ENCODE measurements at regions not wholly inside any gene's neighbourhood (a gene's known extent, or its start where the extent isn't known, plus 50 kb on each side); places are given as distances from the start of the nearest gene placed in this dataset.

DNA sequence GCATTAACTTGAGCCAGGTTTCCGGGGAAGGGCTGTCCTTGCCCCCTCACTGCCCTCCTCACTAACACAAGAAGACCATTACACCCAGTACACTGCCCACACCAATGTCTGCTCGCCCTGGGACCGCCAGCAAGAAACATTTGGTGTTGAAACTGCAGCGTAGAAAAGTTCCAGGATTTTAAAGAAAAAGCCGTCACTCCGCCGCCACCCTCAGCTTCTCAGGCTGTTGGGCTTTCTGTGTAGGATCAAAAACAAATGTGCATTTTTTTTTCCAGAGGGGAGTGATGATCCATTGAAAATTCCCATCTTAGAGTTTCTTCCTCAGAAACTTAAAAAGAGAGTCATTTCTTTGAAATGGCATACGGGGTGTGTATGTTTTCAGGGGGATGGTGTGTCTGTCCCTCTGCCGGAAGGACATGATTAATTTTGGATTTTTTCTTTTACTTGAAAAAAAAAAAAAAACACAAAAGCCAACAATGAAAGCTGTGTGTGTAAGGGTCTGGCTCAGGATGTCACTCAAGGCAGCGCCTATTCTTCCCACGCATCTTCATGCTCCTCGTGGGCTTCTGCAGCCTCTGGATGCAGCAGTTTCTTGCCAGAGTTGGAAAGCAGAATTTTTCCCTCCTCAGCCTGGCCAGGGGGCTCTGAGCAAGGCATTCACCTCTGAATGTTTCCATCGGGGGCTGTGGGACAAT, 184.9 kb downstream of the GLI2 start:
- DNase-seq, result no peak
- Histone ChIP-seq H3K27ac (peak overlapping the region in 1 of 5 donors; percentile 17), H3K36me3 (replicated peaks in 1 of 2) (no peaks in the 10 kb centered on the region), H3K4me1 (replicated peaks in 1 of 2) (peaks cover 0 to 6% of the 10 kb centered on the region in 2 donors), H3K27me3 (no peaks in the 10 kb centered on the region), H3K9me3 (replicated peaks in 1 of 3) (no peaks in the 10 kb centered on the region), H3K4me3 (no peak overlapping the region)
- intact Hi-C loops (cut with DNase I), result no loop called here
- TF ChIP-seq, protein P1, sequence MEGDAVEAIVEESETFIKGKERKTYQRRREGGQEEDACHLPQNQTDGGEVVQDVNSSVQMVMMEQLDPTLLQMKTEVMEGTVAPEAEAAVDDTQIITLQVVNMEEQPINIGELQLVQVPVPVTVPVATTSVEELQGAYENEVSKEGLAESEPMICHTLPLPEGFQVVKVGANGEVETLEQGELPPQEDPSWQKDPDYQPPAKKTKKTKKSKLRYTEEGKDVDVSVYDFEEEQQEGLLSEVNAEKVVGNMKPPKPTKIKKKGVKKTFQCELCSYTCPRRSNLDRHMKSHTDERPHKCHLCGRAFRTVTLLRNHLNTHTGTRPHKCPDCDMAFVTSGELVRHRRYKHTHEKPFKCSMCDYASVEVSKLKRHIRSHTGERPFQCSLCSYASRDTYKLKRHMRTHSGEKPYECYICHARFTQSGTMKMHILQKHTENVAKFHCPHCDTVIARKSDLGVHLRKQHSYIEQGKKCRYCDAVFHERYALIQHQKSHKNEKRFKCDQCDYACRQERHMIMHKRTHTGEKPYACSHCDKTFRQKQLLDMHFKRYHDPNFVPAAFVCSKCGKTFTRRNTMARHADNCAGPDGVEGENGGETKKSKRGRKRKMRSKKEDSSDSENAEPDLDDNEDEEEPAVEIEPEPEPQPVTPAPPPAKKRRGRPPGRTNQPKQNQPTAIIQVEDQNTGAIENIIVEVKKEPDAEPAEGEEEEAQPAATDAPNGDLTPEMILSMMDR (IDR thresholded peaks at IDR 0.05), result no peak
- TF ChIP-seq POLR2A (IDR thresholded peaks at IDR 0.05), result no peak
- WGBS, 4 donors, result 83 to 92% (median 87%) methylated on average over 13 of the region's 13 CpGs

GRCh38 chr2:120921457-120921856, 185.8 kb downstream of the GLI2 start:
- DNase-seq, result no peak
- TF ChIP-seq POLR2A (IDR thresholded peaks at IDR 0.05), result no peak
- TF ChIP-seq, protein P1 (IDR thresholded peaks at IDR 0.05), result no peak
- no peak overlapping the region for H3K4me3 ChIP-seq
- H3K4me1 ChIP-seq (replicated peaks in 1 of 2), result no peaks in the 10 kb centered on the region
- intact Hi-C loops (cut with DNase I), result no loop called here
- H3K36me3 ChIP-seq (replicated peaks in 1 of 2), result no peaks in the 10 kb centered on the region
- H3K27me3 ChIP-seq, result no peaks in the 10 kb centered on the region
- no peak overlapping the region for H3K27ac ChIP-seq
- WGBS, 4 donors, result 94 to 100% (median 98%) methylated on average over 2 to 3 of the region's 3 CpGs
- no peaks in the 10 kb centered on the region for H3K9me3 ChIP-seq (replicated peaks in 1 of 3)

GRCh38 chr2:120922571-120923332, 187.1 kb downstream of the GLI2 start:
- Histone ChIP-seq H3K9me3 (replicated peaks in 1 of 3) (no peaks in the 10 kb centered on the region), H3K36me3 (replicated peaks in 1 of 2) (no peaks in the 10 kb centered on the region), H3K4me3 (no peak overlapping the region), H3K27ac (no peak overlapping the region), H3K4me1 (replicated peaks in 1 of 2) (no peaks in the 10 kb centered on the region), H3K27me3 (no peaks in the 10 kb centered on the region)
- intact Hi-C loops (cut with DNase I), result no loop called here
- no peak for DNase-seq
- TF ChIP-seq POLR2A (IDR thresholded peaks at IDR 0.05), result no peak
- TF ChIP-seq, protein P1 (IDR thresholded peaks at IDR 0.05), result no peak
- 93 to 100% (median 94%) methylated on average over 3 to 6 of the region's 6 CpGs for WGBS, 4 donors

- Histone ChIP-seq H3K4me1 (replicated peaks in 1 of 2) (no peaks in the 10 kb centered on the region), H3K4me3 (no peak overlapping the region), H3K27ac (no peak overlapping the region), H3K27me3 (no peaks in the 10 kb centered on the region), H3K9me3 (replicated peaks in 1 of 3) (no peaks in the 10 kb centered on the region), H3K36me3 (replicated peaks in 1 of 2) (no peaks in the 10 kb centered on the region)
- TF ChIP-seq, protein P1 (IDR thresholded peaks at IDR 0.05), result no peak
- TF ChIP-seq POLR2A (IDR thresholded peaks at IDR 0.05), result no peak
- no peak for DNase-seq
- intact Hi-C loops (cut with DNase I), result no loop called here
- 97 to 98% (median 97%) methylated on average over 11 of the region's 11 CpGs for WGBS, 4 donors
These were observed 187.8 kb downstream of the GLI2 start for GRCh38 chr2:120923426-120923825.
